Breast epithelium (tissue), 3 donors: ENCODE measurements at regions not wholly inside any gene's neighbourhood (a gene's known extent, or its start where the extent isn't known, plus 50 kb on each side); places are given as distances from the start of the nearest gene placed in this dataset.

Experiments used
- POLR2A ChIP-seq: fragments of 450-650 bp; IDR thresholded peaks from one replicate; pipeline ENCODE4 v1.6.1; 2016; ENCODE audit warnings: antibody characterized with exemption, mild to moderate bottlenecking, moderate library complexity
- POLR2AphosphoS5 ChIP-seq, 3 donors: sonication (generic); formaldehyde crosslinking; IDR thresholded peaks; one replicate each; pipeline ENCODE4 v1.6.1; 2017; ENCODE audit warnings: antibody characterized with exemption in 3 of 3
- TF ChIP-seq, protein P1 (sequence below), 3 donors: fragments of 450-650 bp; IDR thresholded peaks; one replicate each; pipeline ENCODE4 v1.5.1; 2016 to 2017; ENCODE audit warnings: antibody characterized with exemption in 3 of 3, mild to moderate bottlenecking in 3 of 3, moderate library complexity in 3 of 3

DNA sequence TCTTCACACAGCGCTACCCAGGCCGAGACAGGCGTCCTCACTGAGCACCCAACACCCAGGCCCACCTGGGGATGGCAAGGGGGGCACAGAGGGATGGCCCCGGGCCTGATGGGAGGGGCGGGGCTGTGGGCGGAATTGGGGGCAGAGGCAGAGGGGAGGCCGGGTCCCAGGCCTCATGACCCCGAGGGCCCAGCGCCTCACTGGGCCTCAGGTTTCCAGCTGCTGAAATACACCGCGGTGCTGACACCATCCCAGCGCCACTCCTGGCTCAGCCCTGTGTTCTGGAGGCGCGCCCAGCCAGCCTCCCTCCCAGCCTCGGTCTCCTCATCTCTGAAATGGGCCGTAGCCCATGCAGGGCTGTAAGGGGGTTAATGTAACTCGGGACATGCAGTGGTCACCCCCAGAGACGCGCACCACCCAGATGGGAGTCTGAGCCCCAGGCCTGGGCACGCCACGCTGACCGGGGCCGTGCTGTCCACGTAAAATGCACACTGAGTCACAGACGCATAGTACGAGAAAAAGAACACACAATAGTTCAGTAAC is 82.3 kb downstream of the UNCX start:
- TF ChIP-seq POLR2AphosphoS5 (IDR thresholded peaks at IDR 0.05), result no peak
- TF ChIP-seq, protein P1, sequence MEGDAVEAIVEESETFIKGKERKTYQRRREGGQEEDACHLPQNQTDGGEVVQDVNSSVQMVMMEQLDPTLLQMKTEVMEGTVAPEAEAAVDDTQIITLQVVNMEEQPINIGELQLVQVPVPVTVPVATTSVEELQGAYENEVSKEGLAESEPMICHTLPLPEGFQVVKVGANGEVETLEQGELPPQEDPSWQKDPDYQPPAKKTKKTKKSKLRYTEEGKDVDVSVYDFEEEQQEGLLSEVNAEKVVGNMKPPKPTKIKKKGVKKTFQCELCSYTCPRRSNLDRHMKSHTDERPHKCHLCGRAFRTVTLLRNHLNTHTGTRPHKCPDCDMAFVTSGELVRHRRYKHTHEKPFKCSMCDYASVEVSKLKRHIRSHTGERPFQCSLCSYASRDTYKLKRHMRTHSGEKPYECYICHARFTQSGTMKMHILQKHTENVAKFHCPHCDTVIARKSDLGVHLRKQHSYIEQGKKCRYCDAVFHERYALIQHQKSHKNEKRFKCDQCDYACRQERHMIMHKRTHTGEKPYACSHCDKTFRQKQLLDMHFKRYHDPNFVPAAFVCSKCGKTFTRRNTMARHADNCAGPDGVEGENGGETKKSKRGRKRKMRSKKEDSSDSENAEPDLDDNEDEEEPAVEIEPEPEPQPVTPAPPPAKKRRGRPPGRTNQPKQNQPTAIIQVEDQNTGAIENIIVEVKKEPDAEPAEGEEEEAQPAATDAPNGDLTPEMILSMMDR (IDR thresholded peaks at IDR 0.05), result no peak
- no peak for TF ChIP-seq POLR2A
